WTC11 (cell line): ENCODE measurements at regions not wholly inside any gene's neighbourhood (a gene's known extent, or its start where the extent isn't known, plus 50 kb on each side); places are given as distances from the start of the nearest gene placed in this dataset.

Source experiments
- ATAC-seq: fragments of 200-7000 bp; cut with Tn5 transposase; 2 replicates; pipeline ENCODE4 v1.10.0; 2021; ENCODE audit warnings: mild to moderate bottlenecking, moderate library complexity
- CTCF ChIA-PET: fragments of 300-600 bp; sonication (Branson Sonifier 250); formaldehyde crosslinking; loops from one replicate; lab custom pipeline; 2021; ENCODE audit warnings: antibody characterized with exemption; lab: Charles Lee
- POLR2A ChIA-PET: fragments of 350-600 bp; sonication (Branson Sonifier 250); formaldehyde crosslinking; loops from one replicate; lab custom pipeline; 2021; ENCODE audit warnings: antibody characterized with exemption; lab: Charles Lee
- DNase-seq: peaks from one replicate; pipeline ENCODE4 v3.0.0; 2021; ENCODE audit warnings: low spot score
- H3K27ac Mint-ChIP-seq: 2 replicates; pipeline ENCODE4 v1.8.0; 2021; ENCODE audit warnings: mixed read lengths
- H3K27me3 Mint-ChIP-seq: 2 replicates; pipeline ENCODE4 v1.8.0; 2021; ENCODE audit warnings: low read depth, mild to moderate bottlenecking, moderate library complexity, mixed read lengths
- H3K36me3 Mint-ChIP-seq: 2 replicates; pipeline ENCODE4 v1.8.0; 2021; ENCODE audit warnings: mixed read lengths
- H3K4me1 Mint-ChIP-seq: 2 replicates; pipeline ENCODE4 v1.8.0; 2022; ENCODE audit warnings: mixed read lengths
- H3K4me3 Mint-ChIP-seq: 2 replicates; pipeline ENCODE4 v1.8.0; 2021; ENCODE audit warnings: mild to moderate bottlenecking, moderate library complexity, mixed read lengths
- H3K9me3 Mint-ChIP-seq: 2 replicates; pipeline ENCODE4 v1.8.0; 2021; ENCODE audit warnings: mixed read lengths
- ATF1 ChIP-seq: sonication (generic); formaldehyde crosslinking; IDR thresholded peaks from 2 replicates; pipeline ENCODE4 v1.8.1; 2023; ENCODE audit warnings: mild to moderate bottlenecking, moderate library complexity, missing genetic modification reagents
- CREB1 ChIP-seq: sonication (generic); formaldehyde crosslinking; IDR thresholded peaks from 2 replicates; pipeline ENCODE4 v1.8.0; 2023; ENCODE audit warnings: mild to moderate bottlenecking, missing genetic modification reagents
- ELF4 ChIP-seq: sonication (generic); formaldehyde crosslinking; IDR thresholded peaks from 2 replicates; pipeline ENCODE4 v1.8.1; 2022; ENCODE audit warnings: low read depth, mild to moderate bottlenecking, moderate library complexity, missing genetic modification reagents
- EMX1 ChIP-seq: fragments of 250-450 bp; sonication (Bioruptor Pico); IDR thresholded peaks from 2 replicates; pipeline ENCODE4 v1.8.0; 2021; ENCODE audit warnings: mild to moderate bottlenecking
- ESRRA ChIP-seq: sonication (generic); formaldehyde crosslinking; IDR thresholded peaks from 2 replicates; pipeline ENCODE4 v1.8.1; 2022; ENCODE audit warnings: mild to moderate bottlenecking, missing genetic modification reagents, borderline replicate concordance
- HMGA2 ChIP-seq: fragments of 250-450 bp; sonication (Bioruptor Pico); IDR thresholded peaks from 2 replicates; pipeline ENCODE4 v1.4.0; 2021; ENCODE audit warnings: mild to moderate bottlenecking, moderate library complexity
- HMGXB4 ChIP-seq: sonication (generic); formaldehyde crosslinking; IDR thresholded peaks from 2 replicates; pipeline ENCODE4 v1.8.1; 2023; ENCODE audit warnings: mild to moderate bottlenecking, moderate library complexity, missing genetic modification reagents
- NFATC4 ChIP-seq: fragments of 250-450 bp; sonication (Bioruptor Pico); IDR thresholded peaks from 2 replicates; pipeline ENCODE4 v1.9.0; 2021; ENCODE audit warnings: mild to moderate bottlenecking
- NFYB ChIP-seq: sonication (generic); formaldehyde crosslinking; conservative IDR thresholded peaks from 2 replicates; pipeline ENCODE4 v1.8.0; 2022; ENCODE audit warnings: low read depth, missing genetic modification reagents
- NR1H2 ChIP-seq: sonication (generic); formaldehyde crosslinking; IDR thresholded peaks from 2 replicates; pipeline ENCODE4 v1.9.0; 2021; ENCODE audit warnings: mild to moderate bottlenecking, moderate library complexity, missing genetic modification reagents
- NR2C2 ChIP-seq: sonication (generic); formaldehyde crosslinking; IDR thresholded peaks from 2 replicates; pipeline ENCODE4 v1.8.0; 2022; ENCODE audit warnings: mild to moderate bottlenecking, missing genetic modification reagents
- TEAD4 ChIP-seq: sonication (generic); formaldehyde crosslinking; IDR thresholded peaks from 2 replicates; pipeline ENCODE4 v1.8.0; 2022; ENCODE audit warnings: mild to moderate bottlenecking, missing genetic modification reagents
- TP53 ChIP-seq: sonication (generic); formaldehyde crosslinking; IDR thresholded peaks from 2 replicates; pipeline ENCODE4 v1.8.1; 2023; ENCODE audit warnings: mild to moderate bottlenecking, missing genetic modification reagents
- ZNF396 ChIP-seq: fragments of 250-450 bp; sonication (Bioruptor Pico); IDR thresholded peaks from 2 replicates; pipeline ENCODE4 v1.8.0; 2021; ENCODE audit warnings: mild to moderate bottlenecking, moderate library complexity, borderline replicate concordance
- ZNF671 ChIP-seq: fragments of 250-450 bp; sonication (Bioruptor Pico); IDR thresholded peaks from 2 replicates; pipeline ENCODE4 v1.8.0; 2021; ENCODE audit warnings: mild to moderate bottlenecking
- TF ChIP-seq, protein P1 (sequence below): fragments of 250-450 bp; sonication (Bioruptor Pico); conservative IDR thresholded peaks from 2 replicates; pipeline ENCODE4 v1.9.0; 2021; ENCODE audit warnings: mild to moderate bottlenecking
- TF ChIP-seq, protein P2 (sequence below): sonication (generic); formaldehyde crosslinking; IDR thresholded peaks from 2 replicates; pipeline ENCODE4 v1.8.1; 2023; ENCODE audit warnings: mild to moderate bottlenecking, missing genetic modification reagents
- TF ChIP-seq, protein P3 (sequence below): sonication (generic); formaldehyde crosslinking; IDR thresholded peaks from 2 replicates; pipeline ENCODE4 v1.8.0; 2023; ENCODE audit warnings: missing genetic modification reagents
- TF ChIP-seq, protein P4 (sequence below): sonication (generic); formaldehyde crosslinking; IDR thresholded peaks from 2 replicates; pipeline ENCODE4 v1.8.0; 2023; ENCODE audit warnings: mild to moderate bottlenecking, missing genetic modification reagents
- TF ChIP-seq, protein P5 (sequence below): sonication (generic); formaldehyde crosslinking; IDR thresholded peaks from 2 replicates; pipeline ENCODE4 v1.8.0; 2022; ENCODE audit warnings: mild to moderate bottlenecking, missing genetic modification reagents

DNA sequence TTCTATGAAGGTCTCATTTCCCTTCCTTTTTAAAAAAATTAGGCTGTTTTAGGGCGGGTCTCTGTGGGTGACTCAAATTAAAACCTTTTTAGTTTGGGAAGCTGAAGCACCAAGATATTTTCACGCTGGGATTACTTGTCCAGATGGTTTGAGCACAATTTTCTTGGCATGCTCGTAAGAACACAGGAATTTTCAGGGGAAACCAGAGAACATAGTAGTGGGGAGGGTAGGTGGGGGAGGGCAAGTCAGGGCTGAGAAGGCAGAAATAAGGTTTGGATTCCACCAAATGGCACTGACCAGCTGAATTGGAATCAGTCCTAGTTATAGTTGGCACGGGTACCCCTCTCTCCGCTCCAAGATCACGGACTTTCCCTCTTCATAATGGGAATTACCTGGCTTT is 97.3 kb upstream of the LRIG1 start:
- no peak for ATAC-seq
- DNase-seq, result no peak
- Mint-ChIP-seq H3K9me3 (no peaks in the 10 kb centered on the region), H3K27ac (no peak overlapping the region), H3K4me3 (no peak overlapping the region), H3K27me3 (no peaks in the 10 kb centered on the region; the same call in 1 of the 2 replicates), H3K36me3 (no peaks in the 10 kb centered on the region)
- ChIA-PET POLR2A (no interaction called here), CTCF (interaction anchor here (0.6 kb wide), 1 partner anchor 226 kb away, joined by 3 read pairs; no protein-coding TSS in a partner anchor)
- TF ChIP-seq, protein P1, sequence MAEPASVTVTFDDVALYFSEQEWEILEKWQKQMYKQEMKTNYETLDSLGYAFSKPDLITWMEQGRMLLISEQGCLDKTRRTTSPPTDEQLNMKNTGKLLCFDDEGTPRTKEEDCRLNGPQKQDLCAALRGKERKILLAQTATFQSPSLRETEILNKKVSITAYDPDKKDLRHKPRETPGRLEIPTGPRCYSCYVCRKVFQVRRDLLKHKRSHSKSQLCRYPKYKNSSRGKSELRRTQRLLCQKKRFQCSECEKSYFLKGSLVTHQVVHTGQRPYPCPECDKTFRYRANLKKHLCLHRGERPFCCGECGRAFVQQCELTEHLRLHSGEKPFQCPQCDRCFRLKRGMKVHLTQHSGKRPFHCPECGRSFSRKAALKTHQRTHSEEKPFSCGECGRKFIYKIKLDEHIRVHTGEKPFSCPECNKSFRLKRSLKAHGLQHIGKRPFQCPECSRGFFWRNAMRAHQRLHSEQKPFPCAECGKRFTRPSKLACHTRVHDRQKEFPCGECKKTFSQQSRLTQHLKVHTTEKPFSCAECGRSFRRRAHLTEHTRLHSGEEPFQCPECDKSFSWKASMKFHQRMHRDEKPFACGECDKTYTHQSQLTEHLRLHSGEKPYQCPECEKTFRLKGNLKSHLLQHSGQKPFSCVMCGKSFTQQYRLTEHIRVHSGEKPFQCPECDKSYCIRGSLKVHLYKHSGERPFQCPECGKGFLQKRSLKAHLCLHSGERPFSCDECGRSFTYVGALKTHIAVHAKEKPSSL (CRISPR knock-in tag), result no peak
- no peak for TF ChIP-seq CREB1
- TF ChIP-seq, protein P2, sequence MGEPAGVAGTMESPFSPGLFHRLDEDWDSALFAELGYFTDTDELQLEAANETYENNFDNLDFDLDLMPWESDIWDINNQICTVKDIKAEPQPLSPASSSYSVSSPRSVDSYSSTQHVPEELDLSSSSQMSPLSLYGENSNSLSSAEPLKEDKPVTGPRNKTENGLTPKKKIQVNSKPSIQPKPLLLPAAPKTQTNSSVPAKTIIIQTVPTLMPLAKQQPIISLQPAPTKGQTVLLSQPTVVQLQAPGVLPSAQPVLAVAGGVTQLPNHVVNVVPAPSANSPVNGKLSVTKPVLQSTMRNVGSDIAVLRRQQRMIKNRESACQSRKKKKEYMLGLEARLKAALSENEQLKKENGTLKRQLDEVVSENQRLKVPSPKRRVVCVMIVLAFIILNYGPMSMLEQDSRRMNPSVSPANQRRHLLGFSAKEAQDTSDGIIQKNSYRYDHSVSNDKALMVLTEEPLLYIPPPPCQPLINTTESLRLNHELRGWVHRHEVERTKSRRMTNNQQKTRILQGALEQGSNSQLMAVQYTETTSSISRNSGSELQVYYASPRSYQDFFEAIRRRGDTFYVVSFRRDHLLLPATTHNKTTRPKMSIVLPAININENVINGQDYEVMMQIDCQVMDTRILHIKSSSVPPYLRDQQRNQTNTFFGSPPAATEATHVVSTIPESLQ (CRISPR knock-in tag), result no peak
- TF ChIP-seq HMGXB4 (CRISPR knock-in tag), result no peak
- no peak for TF ChIP-seq ELF4
- TF ChIP-seq NFYB (CRISPR knock-in tag), result no peak
- TF ChIP-seq ESRRA (CRISPR knock-in tag), result no peak
- TF ChIP-seq, protein P3, sequence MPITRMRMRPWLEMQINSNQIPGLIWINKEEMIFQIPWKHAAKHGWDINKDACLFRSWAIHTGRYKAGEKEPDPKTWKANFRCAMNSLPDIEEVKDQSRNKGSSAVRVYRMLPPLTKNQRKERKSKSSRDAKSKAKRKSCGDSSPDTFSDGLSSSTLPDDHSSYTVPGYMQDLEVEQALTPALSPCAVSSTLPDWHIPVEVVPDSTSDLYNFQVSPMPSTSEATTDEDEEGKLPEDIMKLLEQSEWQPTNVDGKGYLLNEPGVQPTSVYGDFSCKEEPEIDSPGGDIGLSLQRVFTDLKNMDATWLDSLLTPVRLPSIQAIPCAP (CRISPR knock-in tag), result no peak
- TF ChIP-seq ZNF396 (CRISPR knock-in tag), result no peak
- no peak for TF ChIP-seq NR1H2 (CRISPR knock-in tag)
- TF ChIP-seq NR2C2 (CRISPR knock-in tag), result no peak
- TF ChIP-seq, protein P4, sequence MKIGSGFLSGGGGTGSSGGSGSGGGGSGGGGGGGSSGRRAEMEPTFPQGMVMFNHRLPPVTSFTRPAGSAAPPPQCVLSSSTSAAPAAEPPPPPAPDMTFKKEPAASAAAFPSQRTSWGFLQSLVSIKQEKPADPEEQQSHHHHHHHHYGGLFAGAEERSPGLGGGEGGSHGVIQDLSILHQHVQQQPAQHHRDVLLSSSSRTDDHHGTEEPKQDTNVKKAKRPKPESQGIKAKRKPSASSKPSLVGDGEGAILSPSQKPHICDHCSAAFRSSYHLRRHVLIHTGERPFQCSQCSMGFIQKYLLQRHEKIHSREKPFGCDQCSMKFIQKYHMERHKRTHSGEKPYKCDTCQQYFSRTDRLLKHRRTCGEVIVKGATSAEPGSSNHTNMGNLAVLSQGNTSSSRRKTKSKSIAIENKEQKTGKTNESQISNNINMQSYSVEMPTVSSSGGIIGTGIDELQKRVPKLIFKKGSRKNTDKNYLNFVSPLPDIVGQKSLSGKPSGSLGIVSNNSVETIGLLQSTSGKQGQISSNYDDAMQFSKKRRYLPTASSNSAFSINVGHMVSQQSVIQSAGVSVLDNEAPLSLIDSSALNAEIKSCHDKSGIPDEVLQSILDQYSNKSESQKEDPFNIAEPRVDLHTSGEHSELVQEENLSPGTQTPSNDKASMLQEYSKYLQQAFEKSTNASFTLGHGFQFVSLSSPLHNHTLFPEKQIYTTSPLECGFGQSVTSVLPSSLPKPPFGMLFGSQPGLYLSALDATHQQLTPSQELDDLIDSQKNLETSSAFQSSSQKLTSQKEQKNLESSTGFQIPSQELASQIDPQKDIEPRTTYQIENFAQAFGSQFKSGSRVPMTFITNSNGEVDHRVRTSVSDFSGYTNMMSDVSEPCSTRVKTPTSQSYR (CRISPR knock-in tag), result no peak
- no peak for TF ChIP-seq NFATC4 (CRISPR knock-in tag)
- TF ChIP-seq EMX1, result no peak
- TF ChIP-seq, protein P5, sequence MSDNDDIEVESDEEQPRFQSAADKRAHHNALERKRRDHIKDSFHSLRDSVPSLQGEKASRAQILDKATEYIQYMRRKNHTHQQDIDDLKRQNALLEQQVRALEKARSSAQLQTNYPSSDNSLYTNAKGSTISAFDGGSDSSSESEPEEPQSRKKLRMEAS (CRISPR knock-in tag), result no peak
- TF ChIP-seq HMGA2 (CRISPR knock-in tag), result no peak
- TF ChIP-seq ZNF671 (CRISPR knock-in tag), result no peak
- no peak for TF ChIP-seq TP53
- no peak for TF ChIP-seq TEAD4
- TF ChIP-seq ATF1 (CRISPR knock-in tag), result no peak
- TF ChIP-seq, all 79 proteins: peak for 0
- H3K4me1 Mint-ChIP-seq, result peaks cover 29% of the 10 kb centered on the region
